ENCODE measurements at regions not wholly inside any gene's neighbourhood (a gene's known extent, or its start where the extent isn't known, plus 50 kb on each side); places are given as distances from the start of the nearest gene placed in this dataset.

GRCh38 chr6:120478650-120479049 is 855.6 kb downstream of the TBC1D32 start:
- no peak overlapping the region for H3K4me3 ChIP-seq (replicated peaks; ENCODE audit: insufficient read depth, low read length)
- no peaks in the 10 kb centered on the region for H3K27me3 ChIP-seq (ENCODE audit: insufficient read depth, poor library complexity, severe bottlenecking)
- H3K27ac ChIP-seq (replicated peaks): no peak overlapping the region
- no peak for DNase-seq (ENCODE audit: low read depth in 1 of 2, low spot score in 1 of 2)
- TF ChIP-seq SPI1 (IDR thresholded peaks at IDR 0.05; ENCODE audit: borderline replicate concordance, low read depth): no peak
- no peak for TF ChIP-seq POLR2AphosphoS5 (IDR thresholded peaks at IDR 0.05; ENCODE audit: low read depth)
- TF ChIP-seq, protein P1, sequence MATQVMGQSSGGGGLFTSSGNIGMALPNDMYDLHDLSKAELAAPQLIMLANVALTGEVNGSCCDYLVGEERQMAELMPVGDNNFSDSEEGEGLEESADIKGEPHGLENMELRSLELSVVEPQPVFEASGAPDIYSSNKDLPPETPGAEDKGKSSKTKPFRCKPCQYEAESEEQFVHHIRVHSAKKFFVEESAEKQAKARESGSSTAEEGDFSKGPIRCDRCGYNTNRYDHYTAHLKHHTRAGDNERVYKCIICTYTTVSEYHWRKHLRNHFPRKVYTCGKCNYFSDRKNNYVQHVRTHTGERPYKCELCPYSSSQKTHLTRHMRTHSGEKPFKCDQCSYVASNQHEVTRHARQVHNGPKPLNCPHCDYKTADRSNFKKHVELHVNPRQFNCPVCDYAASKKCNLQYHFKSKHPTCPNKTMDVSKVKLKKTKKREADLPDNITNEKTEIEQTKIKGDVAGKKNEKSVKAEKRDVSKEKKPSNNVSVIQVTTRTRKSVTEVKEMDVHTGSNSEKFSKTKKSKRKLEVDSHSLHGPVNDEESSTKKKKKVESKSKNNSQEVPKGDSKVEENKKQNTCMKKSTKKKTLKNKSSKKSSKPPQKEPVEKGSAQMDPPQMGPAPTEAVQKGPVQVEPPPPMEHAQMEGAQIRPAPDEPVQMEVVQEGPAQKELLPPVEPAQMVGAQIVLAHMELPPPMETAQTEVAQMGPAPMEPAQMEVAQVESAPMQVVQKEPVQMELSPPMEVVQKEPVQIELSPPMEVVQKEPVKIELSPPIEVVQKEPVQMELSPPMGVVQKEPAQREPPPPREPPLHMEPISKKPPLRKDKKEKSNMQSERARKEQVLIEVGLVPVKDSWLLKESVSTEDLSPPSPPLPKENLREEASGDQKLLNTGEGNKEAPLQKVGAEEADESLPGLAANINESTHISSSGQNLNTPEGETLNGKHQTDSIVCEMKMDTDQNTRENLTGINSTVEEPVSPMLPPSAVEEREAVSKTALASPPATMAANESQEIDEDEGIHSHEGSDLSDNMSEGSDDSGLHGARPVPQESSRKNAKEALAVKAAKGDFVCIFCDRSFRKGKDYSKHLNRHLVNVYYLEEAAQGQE (IDR thresholded peaks at IDR 0.05; ENCODE audit: insufficient replicate concordance, low read depth): no peak
- TF ChIP-seq GABPA (IDR thresholded peaks at IDR 0.05; ENCODE audit: low read depth): no peak
- TF ChIP-seq, protein P2, sequence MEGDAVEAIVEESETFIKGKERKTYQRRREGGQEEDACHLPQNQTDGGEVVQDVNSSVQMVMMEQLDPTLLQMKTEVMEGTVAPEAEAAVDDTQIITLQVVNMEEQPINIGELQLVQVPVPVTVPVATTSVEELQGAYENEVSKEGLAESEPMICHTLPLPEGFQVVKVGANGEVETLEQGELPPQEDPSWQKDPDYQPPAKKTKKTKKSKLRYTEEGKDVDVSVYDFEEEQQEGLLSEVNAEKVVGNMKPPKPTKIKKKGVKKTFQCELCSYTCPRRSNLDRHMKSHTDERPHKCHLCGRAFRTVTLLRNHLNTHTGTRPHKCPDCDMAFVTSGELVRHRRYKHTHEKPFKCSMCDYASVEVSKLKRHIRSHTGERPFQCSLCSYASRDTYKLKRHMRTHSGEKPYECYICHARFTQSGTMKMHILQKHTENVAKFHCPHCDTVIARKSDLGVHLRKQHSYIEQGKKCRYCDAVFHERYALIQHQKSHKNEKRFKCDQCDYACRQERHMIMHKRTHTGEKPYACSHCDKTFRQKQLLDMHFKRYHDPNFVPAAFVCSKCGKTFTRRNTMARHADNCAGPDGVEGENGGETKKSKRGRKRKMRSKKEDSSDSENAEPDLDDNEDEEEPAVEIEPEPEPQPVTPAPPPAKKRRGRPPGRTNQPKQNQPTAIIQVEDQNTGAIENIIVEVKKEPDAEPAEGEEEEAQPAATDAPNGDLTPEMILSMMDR (IDR thresholded peaks at IDR 0.05; ENCODE audit: insufficient read depth, low read length): no peak

DNA sequence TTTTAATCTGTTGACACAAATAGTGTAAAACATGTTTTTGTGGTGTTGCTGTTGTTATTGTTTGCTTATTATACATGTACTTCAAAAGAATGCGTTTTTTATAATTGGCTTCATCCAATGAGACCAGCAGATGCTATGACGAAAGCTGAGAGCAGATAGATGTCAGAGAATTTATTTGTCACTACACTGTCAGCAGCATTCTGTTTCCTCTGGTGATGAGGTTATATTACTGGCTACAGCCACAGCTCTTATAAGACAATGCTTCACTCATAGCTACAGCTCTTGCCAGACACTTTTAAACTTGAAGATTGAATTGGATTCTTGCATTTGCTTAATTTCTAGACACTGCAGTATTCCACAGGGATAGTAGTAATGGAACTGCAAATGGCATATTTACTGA is 860.5 kb downstream of the TBC1D32 start:
- TF ChIP-seq, protein P1 (IDR thresholded peaks at IDR 0.05; ENCODE audit: insufficient replicate concordance, low read depth): no peak
- TF ChIP-seq GABPA (IDR thresholded peaks at IDR 0.05; ENCODE audit: low read depth): no peak
- TF ChIP-seq, protein P2 (IDR thresholded peaks at IDR 0.05; ENCODE audit: insufficient read depth, low read length): no peak
- no peak for TF ChIP-seq POLR2AphosphoS5 (IDR thresholded peaks at IDR 0.05; ENCODE audit: low read depth)
- TF ChIP-seq SPI1 (IDR thresholded peaks at IDR 0.05; ENCODE audit: borderline replicate concordance, low read depth): no peak
- Histone ChIP-seq H3K4me3 (replicated peaks; ENCODE audit: insufficient read depth, low read length) (no peak overlapping the region), H3K27me3 (ENCODE audit: insufficient read depth, poor library complexity, severe bottlenecking) (no peaks in the 10 kb centered on the region)

GRCh38 chr6:120468486-120468885 is 865.8 kb downstream of the TBC1D32 start:
- DNase-seq (ENCODE audit: low read depth in 1 of 2, low spot score in 1 of 2): no peak

More for the DNA sequence above, 860.5 kb downstream of the TBC1D32 start:
- H3K27ac ChIP-seq (replicated peaks): no peak overlapping the region
- DNase-seq (ENCODE audit: low read depth in 1 of 2, low spot score in 1 of 2): no peak

More at GRCh38 chr6:120468486-120468885, 865.8 kb downstream of the TBC1D32 start:
- no peak for TF ChIP-seq POLR2AphosphoS5 (IDR thresholded peaks at IDR 0.05; ENCODE audit: low read depth)
- no peak for TF ChIP-seq GABPA (IDR thresholded peaks at IDR 0.05; ENCODE audit: low read depth)
- TF ChIP-seq, protein P1 (IDR thresholded peaks at IDR 0.05; ENCODE audit: insufficient replicate concordance, low read depth): no peak
- no peak for TF ChIP-seq SPI1 (IDR thresholded peaks at IDR 0.05; ENCODE audit: borderline replicate concordance, low read depth)
- TF ChIP-seq, protein P2 (IDR thresholded peaks at IDR 0.05; ENCODE audit: insufficient read depth, low read length): no peak
- no peak overlapping the region for H3K27ac ChIP-seq (replicated peaks)
- no peaks in the 10 kb centered on the region for H3K27me3 ChIP-seq (ENCODE audit: insufficient read depth, poor library complexity, severe bottlenecking)
- no peak overlapping the region for H3K4me3 ChIP-seq (replicated peaks; ENCODE audit: insufficient read depth, low read length)

All from HL-60 (cell line).